Upper lobe of left lung (tissue), 6 donors: ENCODE measurements at regions not wholly inside any gene's neighbourhood (a gene's known extent, or its start where the extent isn't known, plus 50 kb on each side); places are given as distances from the start of the nearest gene placed in this dataset.
"Not testable (repeated sequence)": the region's sequence is repeated elsewhere in the genome, so short reads cannot be mapped to it uniquely, and the experiment has no call there.

Experiments used
- ATAC-seq, 2 donors: fragments of 200-7000 bp; cut with Tn5 transposase; one replicate each; pipeline ENCODE4 v1.9.1; 2022; ENCODE audit warnings: mild to moderate bottlenecking in 2 of 2, moderate library complexity in 2 of 2; ENCODE audit not compliant: low FRiP score in 2 of 2
- DNase-seq, 2 donors: peaks; one replicate each; pipeline ENCODE4 v3.0.0-alpha.2; 2019 to 2020
- H3K27ac ChIP-seq, 4 donors: fragments of 200-600 bp; sonication (generic); one replicate each; pipeline ENCODE4 v1.5.1; 2016 to 2019
- H3K27me3 ChIP-seq, 4 donors: fragments of 200-600 bp; sonication (generic); one replicate each; pipeline ENCODE4 v1.5.1; 2017 to 2019
- H3K36me3 ChIP-seq, 4 donors: fragments of 200-600 bp; sonication (generic); one replicate each; pipeline ENCODE4 v1.5.1; 2016 to 2019
- H3K4me1 ChIP-seq, 4 donors: fragments of 200-600 bp; sonication (generic); one replicate each; pipeline ENCODE4 v1.5.1; 2018 to 2019
- H3K4me3 ChIP-seq, 4 donors: fragments of 200-600 bp; sonication (generic); one replicate each; pipeline ENCODE4 v1.5.1; 2017 to 2019; ENCODE audit warnings: mild to moderate bottlenecking in 2 of 4, moderate library complexity in 1 of 4
- H3K9me3 ChIP-seq, 4 donors: fragments of 200-600 bp; sonication (generic); one replicate each; pipeline ENCODE4 v1.5.1; 2018 to 2019
- EP300 ChIP-seq, 4 donors: sonication (generic); formaldehyde crosslinking; IDR thresholded peaks; one replicate each; pipeline ENCODE4 v1.5.1; 2017; ENCODE audit warnings: antibody characterized with exemption in 4 of 4, control low read depth in 2 of 4
- POLR2A ChIP-seq, 4 donors: fragments of 450-650 bp; IDR thresholded peaks; one replicate each; pipeline ENCODE4 v1.5.1; 2016 to 2017; ENCODE audit warnings: antibody characterized with exemption in 4 of 4, mild to moderate bottlenecking in 2 of 4
- POLR2AphosphoS5 ChIP-seq, 2 donors: sonication (generic); formaldehyde crosslinking; IDR thresholded peaks; one replicate each; pipeline ENCODE4 v1.5.1; 2017; ENCODE audit warnings: antibody characterized with exemption in 2 of 2
- WGBS, 2 donors: methylation state at CpG; one replicate each; pipeline ENCODE4 v1.1.5; 2017 to 2018; 5-methylcytosine and 5-hydroxymethylcytosine counted together
- TF ChIP-seq, protein P1 (sequence below), 6 experiments: fragments of 450-650 bp in 4 of 6; fragments of 200-600 bp in 2 of 6; sonication (generic) in 2 of 6; IDR thresholded peaks; one replicate each; pipeline ENCODE4 v1.5.1; 2016 to 2019; ENCODE audit warnings: antibody characterized with exemption in 6 of 6
- donor health status: DM: no; HTN: no; CAD: no; lungs with moderate emphysema.
- donor health status: DM: no; HTN: yes; CAD: no; lungs with severe emphysema.

DNA sequence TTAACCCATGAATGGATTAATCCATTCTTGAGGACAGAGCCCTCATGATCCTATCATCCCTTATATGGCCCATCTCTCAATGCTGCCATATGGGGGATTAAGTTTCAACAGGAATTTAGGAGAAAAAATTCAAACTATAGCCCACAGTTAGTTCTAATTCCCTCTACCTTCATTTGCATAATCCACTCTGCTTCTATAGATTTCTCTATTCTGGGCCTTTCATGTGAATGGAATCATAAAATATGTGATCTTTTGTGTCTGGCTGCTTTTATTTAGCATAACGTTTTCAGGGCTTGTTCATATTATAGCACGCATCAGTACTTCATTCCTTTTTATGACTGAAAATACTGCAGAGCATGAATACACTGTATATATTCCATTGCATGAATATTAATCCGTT is 55.4 kb downstream of the CTSL start:
- DNase-seq: no peak
- H3K4me1 ChIP-seq: no peaks in the 10 kb centered on the region
- H3K4me3 ChIP-seq: no peak overlapping the region
- no peaks in the 10 kb centered on the region for H3K36me3 ChIP-seq
- H3K27me3 ChIP-seq: no peaks in the 10 kb centered on the region
- H3K9me3 ChIP-seq: no peaks in the 10 kb centered on the region
- TF ChIP-seq, protein P1, sequence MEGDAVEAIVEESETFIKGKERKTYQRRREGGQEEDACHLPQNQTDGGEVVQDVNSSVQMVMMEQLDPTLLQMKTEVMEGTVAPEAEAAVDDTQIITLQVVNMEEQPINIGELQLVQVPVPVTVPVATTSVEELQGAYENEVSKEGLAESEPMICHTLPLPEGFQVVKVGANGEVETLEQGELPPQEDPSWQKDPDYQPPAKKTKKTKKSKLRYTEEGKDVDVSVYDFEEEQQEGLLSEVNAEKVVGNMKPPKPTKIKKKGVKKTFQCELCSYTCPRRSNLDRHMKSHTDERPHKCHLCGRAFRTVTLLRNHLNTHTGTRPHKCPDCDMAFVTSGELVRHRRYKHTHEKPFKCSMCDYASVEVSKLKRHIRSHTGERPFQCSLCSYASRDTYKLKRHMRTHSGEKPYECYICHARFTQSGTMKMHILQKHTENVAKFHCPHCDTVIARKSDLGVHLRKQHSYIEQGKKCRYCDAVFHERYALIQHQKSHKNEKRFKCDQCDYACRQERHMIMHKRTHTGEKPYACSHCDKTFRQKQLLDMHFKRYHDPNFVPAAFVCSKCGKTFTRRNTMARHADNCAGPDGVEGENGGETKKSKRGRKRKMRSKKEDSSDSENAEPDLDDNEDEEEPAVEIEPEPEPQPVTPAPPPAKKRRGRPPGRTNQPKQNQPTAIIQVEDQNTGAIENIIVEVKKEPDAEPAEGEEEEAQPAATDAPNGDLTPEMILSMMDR (IDR thresholded peaks at IDR 0.05): no peak
- TF ChIP-seq POLR2A (IDR thresholded peaks at IDR 0.05): no peak
- no peak for TF ChIP-seq EP300 (IDR thresholded peaks at IDR 0.05)
- TF ChIP-seq POLR2AphosphoS5 (IDR thresholded peaks at IDR 0.05): no peak
- 91 to 92% methylated on average over 3 of the region's 3 CpGs for WGBS, 2 donors
- no peak overlapping the region for H3K27ac ChIP-seq
- ATAC-seq: no peak

DNA sequence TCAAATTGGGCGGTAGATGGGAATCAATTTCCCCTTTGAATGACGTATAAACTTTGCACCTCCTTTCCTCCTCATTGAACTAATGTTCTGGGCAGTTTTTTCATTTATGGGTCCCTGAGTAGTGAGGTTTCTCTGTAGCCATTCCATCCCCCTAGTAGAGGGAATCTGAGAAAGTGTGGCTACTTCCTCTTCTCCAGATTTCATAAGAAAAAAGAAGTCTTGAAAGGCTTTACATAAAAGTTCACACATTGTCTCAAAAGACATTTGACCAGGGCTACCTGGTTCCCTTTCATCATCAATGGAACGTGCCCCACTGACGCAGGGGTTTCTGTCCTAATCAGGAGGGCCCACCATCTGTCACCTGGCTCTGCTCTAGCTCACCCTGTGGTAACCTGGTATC is 57.3 kb downstream of the CTSL start:
- H3K27ac ChIP-seq: no peak overlapping the region
- no peaks in the 10 kb centered on the region for H3K9me3 ChIP-seq
- no peaks in the 10 kb centered on the region for H3K27me3 ChIP-seq
- no peaks in the 10 kb centered on the region for H3K4me1 ChIP-seq
- H3K4me3 ChIP-seq: no peak overlapping the region
- WGBS, 2 donors: 89 to 92% methylated on average over 4 of the region's 4 CpGs
- TF ChIP-seq POLR2AphosphoS5 (IDR thresholded peaks at IDR 0.05) (no peak), EP300 (IDR thresholded peaks at IDR 0.05) (no peak), POLR2A (IDR thresholded peaks at IDR 0.05) (no peak)
- TF ChIP-seq, protein P1 (IDR thresholded peaks at IDR 0.05): no peak
- H3K36me3 ChIP-seq: no peaks in the 10 kb centered on the region
- ATAC-seq: no peak
- DNase-seq: no peak

DNA sequence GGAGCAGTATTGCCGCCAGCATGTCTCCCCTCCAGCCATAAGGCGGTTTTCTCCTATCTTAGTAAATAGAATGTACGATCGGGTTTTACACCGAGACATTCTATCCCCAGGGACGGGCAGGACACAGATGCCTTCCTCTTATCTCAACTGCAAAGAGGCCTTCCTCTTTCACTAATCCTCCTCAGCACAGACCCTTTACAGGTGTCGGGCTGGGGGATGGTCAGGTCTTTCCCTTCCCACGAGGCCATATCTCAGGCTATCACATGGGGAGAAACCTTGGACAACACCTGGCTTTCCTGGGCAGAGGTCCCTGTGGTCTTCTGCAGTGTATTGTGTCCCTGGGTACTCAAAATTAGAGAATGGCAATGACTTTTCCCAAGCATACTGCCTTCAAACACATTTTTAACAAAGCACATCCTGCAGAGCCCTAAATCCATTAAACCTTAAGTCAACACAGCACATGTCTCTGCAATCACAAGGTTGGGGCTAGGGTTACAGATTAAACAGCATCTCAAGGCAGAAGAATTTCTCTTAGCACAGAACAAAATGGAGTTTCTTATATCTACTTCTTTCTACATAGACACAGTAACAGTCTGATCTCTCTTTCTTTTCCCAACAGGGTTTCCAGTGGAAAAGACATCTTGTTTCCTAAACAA is 59.5 kb downstream of the CTSL start:
- not testable (repeated sequence) for H3K36me3 ChIP-seq, H3K27ac ChIP-seq, H3K27me3 ChIP-seq, H3K9me3 ChIP-seq, H3K4me3 ChIP-seq, DNase-seq, H3K4me1 ChIP-seq, ATAC-seq
- WGBS, 2 donors: 51 to 76% methylated on average over 8 of the region's 8 CpGs

DNA sequence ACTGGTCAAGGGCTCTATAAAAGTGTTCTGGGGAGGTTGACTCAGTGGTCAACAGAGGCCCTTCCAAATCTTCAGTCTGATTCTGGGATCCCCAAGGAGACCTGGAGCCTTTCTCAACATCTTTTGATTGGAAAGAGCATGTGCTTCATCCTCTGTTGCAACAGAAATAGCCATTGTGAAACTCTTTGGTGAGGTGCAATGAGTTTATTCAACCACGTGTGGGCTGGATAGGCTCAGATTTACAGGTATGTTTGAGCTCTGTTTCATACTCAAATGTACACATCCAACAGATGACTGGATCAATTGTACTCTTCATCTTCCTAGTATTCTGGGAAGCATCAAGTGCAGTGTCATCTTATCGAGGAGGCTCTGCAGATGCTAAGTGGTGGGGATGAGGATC is 60.5 kb downstream of the CTSL start:
- no peak overlapping the region for H3K27ac ChIP-seq
- WGBS, 2 donors: 77 to 80% methylated on average over 2 of the region's 2 CpGs
- H3K4me1 ChIP-seq: no peaks in the 10 kb centered on the region
- TF ChIP-seq EP300 (IDR thresholded peaks at IDR 0.05) (peak in 1 of 4 donors; percentile 3), POLR2AphosphoS5 (IDR thresholded peaks at IDR 0.05) (no peak)
- no peak overlapping the region for H3K4me3 ChIP-seq
- DNase-seq: no peak
- ATAC-seq: no peak
- H3K9me3 ChIP-seq: no peaks in the 10 kb centered on the region
- no peaks in the 10 kb centered on the region for H3K27me3 ChIP-seq
- no peaks in the 10 kb centered on the region for H3K36me3 ChIP-seq

DNA sequence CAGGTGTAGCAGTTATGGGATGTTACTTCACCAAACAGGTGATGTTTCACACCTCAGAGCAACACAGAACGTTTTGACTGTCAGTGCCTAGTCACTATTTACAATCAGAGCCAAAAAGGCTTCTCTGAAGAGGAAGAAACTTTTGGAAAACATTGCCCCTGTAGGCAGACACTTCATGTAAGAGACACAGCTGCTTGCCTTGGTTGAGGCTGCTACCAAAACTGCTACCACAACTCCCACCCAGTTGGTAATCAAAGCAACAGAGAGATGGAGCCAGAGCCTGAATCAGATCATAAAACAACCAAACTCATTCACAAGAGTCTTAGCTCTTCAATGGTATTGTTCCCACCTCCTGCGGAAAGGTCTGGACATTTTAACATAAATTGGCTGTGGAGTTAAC is 61.0 kb downstream of the CTSL start:
- WGBS, 2 donors: 61 to 83% methylated on average over 2 of the region's 2 CpGs
- no peak for DNase-seq
- Histone ChIP-seq H3K27me3 (no peaks in the 10 kb centered on the region), H3K4me3 (no peak overlapping the region), H3K9me3 (no peaks in the 10 kb centered on the region), H3K4me1 (no peaks in the 10 kb centered on the region), H3K36me3 (no peaks in the 10 kb centered on the region), H3K27ac (no peak overlapping the region)
- no peak for ATAC-seq
- TF ChIP-seq EP300 (IDR thresholded peaks at IDR 0.05): no peak
- TF ChIP-seq POLR2A (IDR thresholded peaks at IDR 0.05): no peak
- TF ChIP-seq, protein P1 (IDR thresholded peaks at IDR 0.05): no peak
- no peak for TF ChIP-seq POLR2AphosphoS5 (IDR thresholded peaks at IDR 0.05)

DNA sequence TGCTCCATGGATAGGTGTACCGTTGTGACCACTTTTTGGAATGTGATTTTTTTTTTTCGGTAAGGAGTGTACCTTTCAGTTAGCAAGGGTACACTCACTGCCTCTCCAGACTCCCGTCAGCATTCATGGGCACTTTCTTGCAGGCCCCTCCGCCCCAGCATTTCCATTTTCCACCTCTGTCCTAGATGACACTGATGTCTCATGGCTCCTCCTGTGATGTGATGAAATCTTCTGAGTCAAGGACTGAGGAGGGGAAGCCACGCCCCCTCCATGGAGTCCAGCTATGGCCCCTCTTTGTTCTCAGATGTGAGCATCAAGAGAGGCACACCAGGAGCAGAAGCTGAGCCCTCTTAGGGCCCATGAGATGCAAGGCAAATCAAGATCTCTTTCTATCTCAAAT is 61.8 kb downstream of the CTSL start:
- no peaks in the 10 kb centered on the region for H3K27me3 ChIP-seq
- WGBS, 2 donors: 94 to 98% methylated on average over 5 of the region's 5 CpGs
- DNase-seq: no peak
- H3K4me1 ChIP-seq: peaks cover 0 to under 1% (median 0%) of the 10 kb centered on the region in 4 donors
- H3K4me3 ChIP-seq: no peak overlapping the region
- H3K36me3 ChIP-seq: no peaks in the 10 kb centered on the region
- TF ChIP-seq POLR2A (IDR thresholded peaks at IDR 0.05): no peak
- TF ChIP-seq, protein P1 (IDR thresholded peaks at IDR 0.05): no peak
- no peak for TF ChIP-seq POLR2AphosphoS5 (IDR thresholded peaks at IDR 0.05)
- no peak for TF ChIP-seq EP300 (IDR thresholded peaks at IDR 0.05)
- H3K9me3 ChIP-seq: no peaks in the 10 kb centered on the region
- no peak overlapping the region for H3K27ac ChIP-seq
- ATAC-seq: no peak
